Esophagus muscularis mucosa (tissue), 3 donors: ENCODE measurements at regions not wholly inside any gene's neighbourhood (a gene's known extent, or its start where the extent isn't known, plus 50 kb on each side); places are given as distances from the start of the nearest gene placed in this dataset.

Source experiments
- CTCF ChIP-seq, 3 experiments: fragments of 200-600 bp in 2 of 3; fragments of 450-650 bp in 1 of 3; sonication (generic) in 2 of 3; IDR thresholded peaks; one replicate each; pipeline ENCODE4 v1.5.1; 2017 to 2019; ENCODE audit warnings: antibody characterized with exemption in 3 of 3, mild to moderate bottlenecking in 2 of 3, moderate library complexity in 1 of 3
- EP300 ChIP-seq: sonication (generic); formaldehyde crosslinking; IDR thresholded peaks from one replicate; pipeline ENCODE4 v1.6.1; 2017; ENCODE audit warnings: antibody characterized with exemption

GRCh38 chrY:7942711-7943110 lies 1031.2 kb upstream of the AMELY start:
- TF ChIP-seq CTCF (IDR thresholded peaks at IDR 0.05), result no peak
- TF ChIP-seq EP300, result no peak
